H9 (cell line): ENCODE measurements at regions not wholly inside any gene's neighbourhood (a gene's known extent, or its start where the extent isn't known, plus 50 kb on each side); places are given as distances from the start of the nearest gene placed in this dataset.

Experiments
- DNase-seq: peaks from one replicate; pipeline ENCODE4 v3.0.0-alpha.2; 2017
- H2AFZ ChIP-seq: one replicate; pipeline ENCODE4 v1.6.1; 2013; ENCODE audit warnings: mild to moderate bottlenecking, low read length, control low read depth, moderate library complexity
- H2AK5ac ChIP-seq: 2 replicates; pipeline ENCODE4 v1.6.1; 2013; ENCODE audit warnings: low read length, control low read depth, mixed read lengths; ENCODE audit not compliant: insufficient read length
- H2BK120ac ChIP-seq: one replicate; pipeline ENCODE4 v1.6.1; 2013; ENCODE audit warnings: low read depth, mild to moderate bottlenecking, low read length, control low read depth, inconsistent platforms; ENCODE audit not compliant: poor library complexity, severe bottlenecking
- H2BK12ac ChIP-seq: 2 replicates; pipeline ENCODE4 v1.6.1; 2013; ENCODE audit warnings: low read length, control low read depth, mixed read lengths, low read depth; ENCODE audit not compliant: insufficient read length
- H2BK15ac ChIP-seq: 2 replicates; pipeline ENCODE4 v1.6.1; 2013; ENCODE audit warnings: low read depth, low read length, control low read depth
- H2BK20ac ChIP-seq: one replicate; pipeline ENCODE4 v1.6.1; 2013; ENCODE audit warnings: low read depth, mild to moderate bottlenecking, low read length, control low read depth, inconsistent platforms; ENCODE audit not compliant: poor library complexity, severe bottlenecking
- H2BK5ac ChIP-seq: 2 replicates; pipeline ENCODE4 v1.6.1; 2013; ENCODE audit warnings: low read length, control low read depth, mixed read lengths; ENCODE audit not compliant: insufficient read length
- H3K14ac ChIP-seq: 2 replicates; pipeline ENCODE4 v1.6.1; 2013; ENCODE audit warnings: low read length, control low read depth; ENCODE audit not compliant: insufficient read depth
- H3K18ac ChIP-seq: 2 replicates; pipeline ENCODE4 v1.6.1; 2013; ENCODE audit warnings: low read depth, mild to moderate bottlenecking, mixed read lengths, low read length, control low read depth; ENCODE audit not compliant: insufficient read length
- H3K23ac ChIP-seq: 2 replicates; pipeline ENCODE4 v1.6.1; 2013; ENCODE audit warnings: low read length, control low read depth, mixed read lengths, low read depth; ENCODE audit not compliant: insufficient read length
- H3K23me2 ChIP-seq: 2 replicates; pipeline ENCODE4 v1.6.1; 2013; ENCODE audit warnings: low read depth, mild to moderate bottlenecking, mixed read lengths, low read length, control low read depth; ENCODE audit not compliant: insufficient read length, poor library complexity, severe bottlenecking
- H3K27ac ChIP-seq: 2 replicates; pipeline ENCODE4 v1.5.1; 2013; ENCODE audit warnings: low read length, control low read depth, mixed read lengths, low read depth; ENCODE audit not compliant: insufficient read length
- H3K27me3 ChIP-seq: 2 replicates; pipeline ENCODE4 v1.6.1; 2013; ENCODE audit warnings: low read length, control low read depth, inconsistent platforms; ENCODE audit not compliant: insufficient read depth
- H3K4ac ChIP-seq: 2 replicates; pipeline ENCODE4 v1.6.1; 2013; ENCODE audit warnings: low read depth, mild to moderate bottlenecking, control low read depth, inconsistent platforms, low read length, moderate library complexity
- H3K4me1 ChIP-seq: 2 replicates; pipeline ENCODE4 v1.6.1; 2013; ENCODE audit warnings: low read length, control low read depth, inconsistent platforms; ENCODE audit not compliant: insufficient read depth
- H3K4me2 ChIP-seq: 2 replicates; pipeline ENCODE4 v1.6.1; 2013; ENCODE audit warnings: low read length, control low read depth, mixed read lengths; ENCODE audit not compliant: insufficient read length, insufficient read depth
- H3K56ac ChIP-seq: 2 replicates; pipeline ENCODE4 v1.6.1; 2013; ENCODE audit warnings: low read depth, mild to moderate bottlenecking, mixed read lengths, low read length, control low read depth; ENCODE audit not compliant: insufficient read length
- H3K79me1 ChIP-seq: 2 replicates; pipeline ENCODE4 v1.6.1; 2013; ENCODE audit warnings: low read depth, mild to moderate bottlenecking, moderate library complexity, low read length, control low read depth, inconsistent platforms; ENCODE audit not compliant: insufficient read depth, poor library complexity, severe bottlenecking
- H3K79me2 ChIP-seq: 2 replicates; pipeline ENCODE4 v1.6.1; 2013; ENCODE audit warnings: low read length, control low read depth, inconsistent platforms; ENCODE audit not compliant: insufficient read depth
- H3K9ac ChIP-seq: 2 replicates; pipeline ENCODE4 v1.6.1; 2013; ENCODE audit warnings: low read length, control low read depth, mixed read lengths; ENCODE audit not compliant: insufficient read length; ENCODE audit errors: extremely low read depth
- H3K9me3 ChIP-seq: one replicate; pipeline ENCODE4 v1.6.1; 2013; ENCODE audit warnings: low read depth, low read length, inconsistent platforms; ENCODE audit not compliant: control insufficient read depth
- H3T11ph ChIP-seq: one replicate; pipeline ENCODE4 v1.6.1; 2013; ENCODE audit warnings: mild to moderate bottlenecking, low read length, control low read depth, inconsistent platforms
- H4K20me1 ChIP-seq: one replicate; pipeline ENCODE4 v1.6.1; 2013; ENCODE audit not compliant: control insufficient read depth, insufficient read length, insufficient read depth
- H4K5ac ChIP-seq: 2 replicates; pipeline ENCODE4 v1.6.1; 2013; ENCODE audit warnings: low read depth, mild to moderate bottlenecking, mixed read lengths, low read length, control low read depth; ENCODE audit not compliant: insufficient read length
- H4K8ac ChIP-seq: replicated peaks from 2 replicates; pipeline ENCODE4 v1.6.1; 2013; ENCODE audit warnings: low read length, control low read depth, mixed read lengths, low read depth; ENCODE audit not compliant: insufficient read length
- H4K91ac ChIP-seq: 2 replicates; pipeline ENCODE4 v1.6.1; 2013; ENCODE audit warnings: low read depth, mild to moderate bottlenecking, moderate library complexity, mixed read lengths, low read length, control low read depth; ENCODE audit not compliant: insufficient read length
- H3K27ac Mint-ChIP-seq, 3 experiments: 2 replicates in 2 of 3; 3 replicates in 1 of 3; pipeline ENCODE4 v1.8.0; 2020 to 2021; ENCODE audit warnings: mixed read lengths in 3 of 3, mild to moderate bottlenecking in 1 of 3, moderate library complexity in 1 of 3
- H3K27me3 Mint-ChIP-seq: 2 replicates; pipeline ENCODE4 v1.8.0; 2021; ENCODE audit warnings: low read depth, mild to moderate bottlenecking, moderate library complexity, mixed read lengths
- H3K36me3 Mint-ChIP-seq, 3 experiments: 2 replicates in 2 of 3; 3 replicates in 1 of 3; pipeline ENCODE4 v1.8.0; 2020 to 2021; ENCODE audit warnings: low read depth in 3 of 3, mixed read lengths in 3 of 3; ENCODE audit not compliant: insufficient read depth in 1 of 3
- H3K4me1 Mint-ChIP-seq, 2 experiments: 2 replicates each; pipeline ENCODE4 v1.8.0; 2020; ENCODE audit warnings: mixed read lengths in 2 of 2
- H3K4me3 Mint-ChIP-seq, 2 experiments: 2 replicates in 1 of 2; 3 replicates in 1 of 2; pipeline ENCODE4 v1.8.0; 2020 to 2021; ENCODE audit warnings: mild to moderate bottlenecking in 2 of 2, mixed read lengths in 2 of 2, moderate library complexity in 1 of 2
- H3K9me3 Mint-ChIP-seq, 2 experiments: 2 replicates in 1 of 2; 3 replicates in 1 of 2; pipeline ENCODE4 v1.8.0; 2020; ENCODE audit warnings: mild to moderate bottlenecking in 2 of 2, mixed read lengths in 2 of 2, moderate library complexity in 1 of 2
- CTCF ChIP-seq: fragments of 200-600 bp; sonication (generic); conservative IDR thresholded peaks from 3 replicates; pipeline ENCODE4 v1.8.0; 2021; ENCODE audit warnings: antibody characterized with exemption, mild to moderate bottlenecking
- WGBS: extraction: QIAGEN DNeasy Blood & Tissue Kit; methylation state at CpG from one replicate; pipeline ENCODE4 v1.1.7; 2013; ENCODE audit warnings: missing lambda C conversion rate, low lambda C conversion rate, mixed read lengths; ENCODE audit not compliant: insufficient read length; ENCODE audit errors: extremely low coverage; 5-methylcytosine and 5-hydroxymethylcytosine counted together

GRCh38 chr18:39031647-39032046 lies 1466.0 kb upstream of the CELF4 start:
- no peaks in the 10 kb centered on the region for H3K9me3 Mint-ChIP-seq
- no CpG with 5 or more reads among the region's 3 CpGs for WGBS
- Histone ChIP-seq H3K9ac (no peak overlapping the region), H3K18ac (no peak overlapping the region), H2BK5ac (no peak overlapping the region), H2BK120ac (no peak overlapping the region), H2BK12ac (no peak overlapping the region), H3K79me2 (no peaks in the 10 kb centered on the region), H2AK5ac (no peak overlapping the region), H2BK20ac (no peak overlapping the region), H3T11ph (no peak overlapping the region), H3K23me2 (no peaks in the 10 kb centered on the region), H3K27ac (no peak overlapping the region), H4K8ac (no peak overlapping the region), H4K91ac (no peak overlapping the region), H4K5ac (no peak overlapping the region), H3K4ac (no peak overlapping the region), H3K79me1 (no peaks in the 10 kb centered on the region), H3K9me3 (no peaks in the 10 kb centered on the region), H2BK15ac (no peak overlapping the region), H3K4me1 (no peaks in the 10 kb centered on the region), H2AFZ (no peak overlapping the region), H3K4me2 (no peak overlapping the region), H3K56ac (no peak overlapping the region), H4K20me1 (no peaks in the 10 kb centered on the region), H3K27me3 (no peaks in the 10 kb centered on the region), H3K14ac (no peak overlapping the region), H3K23ac (no peak overlapping the region)
- no peak overlapping the region for H3K4me3 Mint-ChIP-seq
- no peaks in the 10 kb centered on the region; a peak in 1 of 4 replicates for H3K4me1 Mint-ChIP-seq
- no peak overlapping the region; a peak in 1 of 7 replicates for H3K27ac Mint-ChIP-seq
- no peaks in the 10 kb centered on the region for H3K36me3 Mint-ChIP-seq
- no peak for DNase-seq
- no peaks in the 10 kb centered on the region for H3K27me3 Mint-ChIP-seq
- no peak for TF ChIP-seq CTCF
